Liver (tissue), 3 donors: ENCODE measurements at regions not wholly inside any gene's neighbourhood (a gene's known extent, or its start where the extent isn't known, plus 50 kb on each side); places are given as distances from the start of the nearest gene placed in this dataset.

Experiments
- CTCF ChIP-seq: fragments of 150-350 bp; IDR thresholded peaks from 2 replicates; pipeline ENCODE4 v1.5.1; 2017; ENCODE audit warnings: improper control_type of control experiment, low read depth, low read length; ENCODE audit not compliant: missing input control
- EGR1 ChIP-seq, 2 donors: IDR thresholded peaks; 2 replicates each; pipeline ENCODE4 v1.6.1; 2016 to 2018; ENCODE audit warnings: antibody characterized with exemption in 2 of 2, low read depth in 2 of 2
- FOXA1 ChIP-seq: IDR thresholded peaks from 2 replicates; pipeline ENCODE4 v1.6.1; 2016; ENCODE audit warnings: antibody characterized with exemption
- GABPA ChIP-seq, 2 donors: IDR thresholded peaks in 1 of 2; conservative IDR thresholded peaks in 1 of 2; 2 replicates each; pipeline ENCODE4 v1.6.1; 2016; ENCODE audit warnings: antibody characterized with exemption in 2 of 2, mild to moderate bottlenecking in 1 of 2, moderate library complexity in 1 of 2
- JUND ChIP-seq, 2 donors: IDR thresholded peaks; 2 replicates each; pipeline ENCODE4 v1.6.1; 2016; ENCODE audit warnings: antibody characterized with exemption in 2 of 2
- MAX ChIP-seq: IDR thresholded peaks from 2 replicates; pipeline ENCODE4 v1.6.1; 2016; ENCODE audit warnings: antibody characterized with exemption
- RAD21 ChIP-seq, 2 donors: IDR thresholded peaks; 2 replicates each; pipeline ENCODE4 v1.6.1; 2016; ENCODE audit warnings: antibody characterized with exemption in 2 of 2, mild to moderate bottlenecking in 2 of 2
- REST ChIP-seq: IDR thresholded peaks from 2 replicates; pipeline ENCODE4 v1.6.1; 2016; ENCODE audit warnings: antibody characterized with exemption, mild to moderate bottlenecking
- RXRA ChIP-seq, 2 donors: IDR thresholded peaks; 2 replicates each; pipeline ENCODE4 v1.6.1; 2017 to 2018; ENCODE audit warnings: antibody characterized with exemption in 2 of 2, mild to moderate bottlenecking in 1 of 2
- SP1 ChIP-seq: IDR thresholded peaks from 2 replicates; pipeline ENCODE4 v1.6.1; 2018; ENCODE audit warnings: antibody characterized with exemption, mild to moderate bottlenecking
- TAF1 ChIP-seq: conservative IDR thresholded peaks from 2 replicates; pipeline ENCODE4 v1.6.1; 2016; ENCODE audit warnings: antibody characterized with exemption, mild to moderate bottlenecking
- YY1 ChIP-seq: IDR thresholded peaks from 2 replicates; pipeline ENCODE4 v1.6.1; 2016; ENCODE audit warnings: antibody characterized with exemption, mild to moderate bottlenecking
- TF ChIP-seq, protein P1 (sequence below): IDR thresholded peaks from 2 replicates; pipeline ENCODE4 v1.6.1; 2016; ENCODE audit warnings: antibody characterized with exemption
- donor health status: healthy.
- donor health status: healthy.

- TF ChIP-seq CTCF (no peak), JUND (IDR thresholded peaks at IDR 0.05) (no peak), REST (no peak), EGR1 (IDR thresholded peaks at IDR 0.05; ENCODE audit: low read depth in 2 of 2) (no peak), MAX (no peak), FOXA1 (no peak), TAF1 (no peak), RXRA (IDR thresholded peaks at IDR 0.05) (no peak), SP1 (no peak), YY1 (no peak), GABPA (IDR thresholded peaks at IDR 0.05 in 1 of 2, conservative IDR thresholded peaks at IDR 0.05 in 1 of 2) (no peak), RAD21 (IDR thresholded peaks at IDR 0.05) (no peak)
- TF ChIP-seq, protein P1, sequence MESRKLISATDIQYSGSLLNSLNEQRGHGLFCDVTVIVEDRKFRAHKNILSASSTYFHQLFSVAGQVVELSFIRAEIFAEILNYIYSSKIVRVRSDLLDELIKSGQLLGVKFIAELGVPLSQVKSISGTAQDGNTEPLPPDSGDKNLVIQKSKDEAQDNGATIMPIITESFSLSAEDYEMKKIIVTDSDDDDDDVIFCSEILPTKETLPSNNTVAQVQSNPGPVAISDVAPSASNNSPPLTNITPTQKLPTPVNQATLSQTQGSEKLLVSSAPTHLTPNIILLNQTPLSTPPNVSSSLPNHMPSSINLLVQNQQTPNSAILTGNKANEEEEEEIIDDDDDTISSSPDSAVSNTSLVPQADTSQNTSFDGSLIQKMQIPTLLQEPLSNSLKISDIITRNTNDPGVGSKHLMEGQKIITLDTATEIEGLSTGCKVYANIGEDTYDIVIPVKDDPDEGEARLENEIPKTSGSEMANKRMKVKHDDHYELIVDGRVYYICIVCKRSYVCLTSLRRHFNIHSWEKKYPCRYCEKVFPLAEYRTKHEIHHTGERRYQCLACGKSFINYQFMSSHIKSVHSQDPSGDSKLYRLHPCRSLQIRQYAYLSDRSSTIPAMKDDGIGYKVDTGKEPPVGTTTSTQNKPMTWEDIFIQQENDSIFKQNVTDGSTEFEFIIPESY, result no peak
Observed at GRCh38 chrX:21295246-21295820, 78.9 kb upstream of the CNKSR2 start.
